GM12878 (cell line): ENCODE measurements at regions not wholly inside any gene's neighbourhood (a gene's known extent, or its start where the extent isn't known, plus 50 kb on each side); places are given as distances from the start of the nearest gene placed in this dataset.

Experiments
- ATAC-seq: fragments of 200-7000 bp; cut with Tn5 transposase; 3 replicates; pipeline ENCODE4 v1.9.1; 2020; ENCODE audit warnings: mild to moderate bottlenecking, moderate library complexity
- BruUV-seq: library from RNA; stranded (reverse); fragments of 400-500 nt; replicated peaks from 2 replicates; lab custom pipeline; 2021; lab: Mats Ljungman, UMichigan
- CTCF ChIA-PET: fragments of 300-600 bp; sonication (Branson Sonifier 250); formaldehyde crosslinking; extraction: SDS; loops from one replicate; lab custom pipeline; 2021; ENCODE audit warnings: inconsistent platforms; lab: Yijun Ruan, JAX
- POLR2A ChIA-PET: fragments of 350-600 bp; formaldehyde crosslinking; extraction: SDS; loops from one replicate; lab custom pipeline; 2021; ENCODE audit warnings: inconsistent platforms; lab: Charles Lee
- RAD21 ChIA-PET: fragments of 300-600 bp; sonication (Branson Sonifier 250); formaldehyde crosslinking; loops from one replicate; lab custom pipeline; 2023; ENCODE audit warnings: antibody characterized with exemption; ENCODE audit not compliant: unreplicated experiment; lab: Charles Lee
- SMC1A ChIA-PET: fragments of 300-600 bp; sonication (Branson Sonifier 250); formaldehyde crosslinking; loops from one replicate; lab custom pipeline; 2023; ENCODE audit not compliant: unreplicated experiment, uncharacterized antibody; lab: Charles Lee
- DNase-seq: peaks from one replicate; pipeline ENCODE4 v3.0.0-alpha.2; 2011; ENCODE audit warnings: low read depth, low spot score
- FAIRE-seq: peaks from 3 replicates; lab custom pipeline; 2011; peaks lifted over from hg19 to GRCh38; lab: Jason Lieb, UNC
- H2AFZ ChIP-seq: 2 replicates; pipeline ENCODE4 v1.6.0; 2011; ENCODE audit warnings: low read depth, low read length, control low read depth; ENCODE audit not compliant: control insufficient read depth
- H3K27ac ChIP-seq: 2 replicates; pipeline ENCODE4 v1.5.1; 2011; ENCODE audit warnings: control low read depth; ENCODE audit not compliant: control insufficient read depth, insufficient read depth
- H3K27me3 ChIP-seq, 2 experiments: replicated peaks in 1 of 2; 2 replicates each; pipeline versions ENCODE4 v1.6.0 to v1.6.1; 2011; ENCODE audit warnings: low read length in 1 of 2; ENCODE audit not compliant: control insufficient read depth in 2 of 2, insufficient read depth in 2 of 2
- H3K36me3 ChIP-seq, 2 experiments: 2 replicates each; pipeline ENCODE4 v1.5.1; 2011; ENCODE audit warnings: low read length in 1 of 2; ENCODE audit not compliant: control insufficient read depth in 2 of 2, insufficient read depth in 2 of 2
- H3K4me1 ChIP-seq: 2 replicates; pipeline ENCODE4 v1.6.1; 2011; ENCODE audit warnings: mild to moderate bottlenecking, low read length, moderate library complexity, mixed read lengths; ENCODE audit not compliant: control insufficient read depth, insufficient read depth
- H3K4me2 ChIP-seq: 2 replicates; pipeline ENCODE4 v1.6.0; 2011; ENCODE audit warnings: control low read depth; ENCODE audit not compliant: control insufficient read depth, insufficient read depth
- H3K4me3 ChIP-seq: fragments of 200-600 bp; sonication (generic); 2 replicates; pipeline ENCODE4 v1.5.1; 2016
- H3K79me2 ChIP-seq: 2 replicates; pipeline ENCODE4 v1.6.0; 2011; ENCODE audit warnings: low read length; ENCODE audit not compliant: control insufficient read depth, insufficient read depth
- H3K9ac ChIP-seq: 2 replicates; pipeline ENCODE4 v1.8.0; 2011; ENCODE audit warnings: low read length, control low read depth, mixed read lengths; ENCODE audit not compliant: control insufficient read depth, insufficient read depth
- H3K9me3 ChIP-seq: replicated peaks from 3 replicates; pipeline ENCODE4 v1.5.1; 2011; ENCODE audit warnings: mild to moderate bottlenecking, low read length; ENCODE audit not compliant: control insufficient read depth, insufficient read depth
- H4K20me1 ChIP-seq: 2 replicates; pipeline ENCODE4 v1.6.0; 2011; ENCODE audit not compliant: control insufficient read depth, insufficient read depth
- BRCA1 ChIP-seq: IDR thresholded peaks from 2 replicates; pipeline ENCODE4 v1.6.1; 2011; ENCODE audit warnings: low read depth, low read length, improper control_type of control experiment
- CEBPB ChIP-seq, 2 experiments: fragments of 150-350 bp in 1 of 2; IDR thresholded peaks; 2 replicates each; pipeline ENCODE4 v1.6.1; 2012 to 2014; ENCODE audit warnings: low read depth in 2 of 2, low read length in 2 of 2, borderline replicate concordance in 1 of 2, inconsistent platforms in 1 of 2
- EZH2 ChIP-seq: IDR thresholded peaks from 2 replicates; pipeline ENCODE4 v1.6.1; 2012; ENCODE audit warnings: low read depth, mild to moderate bottlenecking, control low read depth, inconsistent platforms, low read length, borderline replicate concordance; ENCODE audit not compliant: control insufficient read depth
- KDM1A ChIP-seq: fragments of 200-600 bp; sonication (generic); IDR thresholded peaks from 2 replicates; pipeline ENCODE4 v1.6.1; 2016; ENCODE audit warnings: borderline replicate concordance
- MEF2A ChIP-seq: IDR thresholded peaks from 2 replicates; pipeline ENCODE4 v1.6.1; 2011; ENCODE audit warnings: low read depth, mild to moderate bottlenecking, low read length, moderate library complexity; ENCODE audit not compliant: insufficient read depth
- MYB ChIP-seq: fragments of 150-350 bp; IDR thresholded peaks from 2 replicates; pipeline ENCODE4 v1.6.1; 2014; ENCODE audit warnings: mild to moderate bottlenecking, low read depth, low read length, borderline replicate concordance
- POLR2AphosphoS2 ChIP-seq: IDR thresholded peaks from 2 replicates; pipeline ENCODE4 v1.6.1; 2011; ENCODE audit warnings: low read depth, mild to moderate bottlenecking, low read length, improper control_type of control experiment, moderate library complexity
- RBBP5 ChIP-seq: fragments of 200-600 bp; sonication (generic); conservative IDR thresholded peaks from 2 replicates; pipeline ENCODE4 v1.6.1; 2016
- SMAD1 ChIP-seq: fragments of 450-650 bp; IDR thresholded peaks from 2 replicates; pipeline ENCODE4 v1.6.1; 2018; ENCODE audit warnings: mild to moderate bottlenecking, low read depth; ENCODE audit not compliant: partially characterized antibody
- SPI1 ChIP-seq: IDR thresholded peaks from 2 replicates; pipeline ENCODE4 v1.6.1; 2011; ENCODE audit warnings: low read depth, mild to moderate bottlenecking, low read length, moderate library complexity, borderline replicate concordance; ENCODE audit not compliant: insufficient read depth
- STAT3 ChIP-seq: IDR thresholded peaks from 2 replicates; pipeline ENCODE4 v1.6.1; 2011; ENCODE audit warnings: low read depth, low read length, improper control_type of control experiment
- ZBTB11 ChIP-seq: fragments of 450-650 bp; formaldehyde crosslinking; IDR thresholded peaks from 2 replicates; pipeline ENCODE4 v1.5.0; 2022; ENCODE audit warnings: mild to moderate bottlenecking, missing genetic modification characterization
- ZBTB40 ChIP-seq: fragments of 450-650 bp; IDR thresholded peaks from 2 replicates; pipeline ENCODE4 v1.6.1; 2016; ENCODE audit warnings: mild to moderate bottlenecking, moderate library complexity, borderline replicate concordance
- ZNF207 ChIP-seq: fragments of 450-650 bp; IDR thresholded peaks from 2 replicates; pipeline ENCODE4 v1.6.1; 2014; ENCODE audit warnings: antibody characterized with exemption, mild to moderate bottlenecking, borderline replicate concordance
- ZNF24 ChIP-seq: fragments of 450-650 bp; IDR thresholded peaks from 2 replicates; pipeline ENCODE4 v1.6.1; 2017; ENCODE audit warnings: antibody characterized with exemption, mild to moderate bottlenecking
- WGBS: methylation state at CpG from one replicate; pipeline ENCODE4 v1.1.6; 2016; ENCODE audit warnings: low lambda C conversion rate; ENCODE audit not compliant: insufficient replicate concordance, insufficient coverage; ENCODE audit errors: missing lambda C conversion rate; 5-methylcytosine and 5-hydroxymethylcytosine counted together
- in situ Hi-C: fragments of 300-500 bp; cut with MboI; formaldehyde crosslinking; loops from 9 replicates; pipeline ENCODE4 v1.14.3; 2018; ENCODE audit warnings: mixed read lengths
- intact Hi-C: fragments of 100-400 bp; cut with micrococcal nuclease; formaldehyde crosslinking; loops from one replicate; pipeline ENCODE4 v1.14.2; 2022; ENCODE audit not compliant: unreplicated experiment

GRCh38 chr10:25849988-25850387 lies 84.0 kb upstream of the MYO3A start:
- H3K27me3 ChIP-seq: no peaks in the 10 kb centered on the region
- no peaks in the 10 kb centered on the region for H4K20me1 ChIP-seq
- H3K79me2 ChIP-seq: no peaks in the 10 kb centered on the region
- TF ChIP-seq POLR2AphosphoS2 (no peak), CEBPB (IDR thresholded peaks at IDR 0.05; ENCODE audit: borderline replicate concordance in 1 of 2, low read depth in 2 of 2, low read length in 2 of 2) (no peak), MEF2A (no peak), ZNF24 (no peak), ZBTB11 (CRISPR knock-in tag) (no peak), ZBTB40 (no peak), SPI1 (no peak), BRCA1 (no peak), STAT3 (no peak), MYB (no peak), RBBP5 (no peak), ZNF207 (no peak), SMAD1 (no peak), EZH2 (no peak), KDM1A (no peak)
- FAIRE-seq (no peak), ATAC-seq (no peak), DNase-seq (no peak)
- RAD21 ChIA-PET: no interaction called here
- no peak overlapping the region for H2AFZ ChIP-seq
- CTCF ChIA-PET: no interaction called here
- H3K4me3 ChIP-seq: no peak overlapping the region
- H3K4me1 ChIP-seq: no peaks in the 10 kb centered on the region
- H3K36me3 ChIP-seq: no peaks in the 10 kb centered on the region
- BruUV-seq: no TSS peak
- in situ Hi-C loops (no loop called here), intact Hi-C loops (no loop called here)
- WGBS: 0% methylated on average over 4 of the region's 4 CpGs
- POLR2A ChIA-PET: no interaction called here
- SMC1A ChIA-PET: no interaction called here
- no peaks in the 10 kb centered on the region for H3K9me3 ChIP-seq
- no peak overlapping the region for H3K4me2 ChIP-seq
- no peak overlapping the region for H3K9ac ChIP-seq
- no peak overlapping the region for H3K27ac ChIP-seq
